WTC11 (cell line): ENCODE measurements at regions not wholly inside any gene's neighbourhood (a gene's known extent, or its start where the extent isn't known, plus 50 kb on each side); places are given as distances from the start of the nearest gene placed in this dataset.

Source experiments
- ATAC-seq: fragments of 200-7000 bp; cut with Tn5 transposase; 2 replicates; pipeline ENCODE4 v1.10.0; 2021; ENCODE audit warnings: mild to moderate bottlenecking, moderate library complexity
- CTCF ChIA-PET: fragments of 300-600 bp; sonication (Branson Sonifier 250); formaldehyde crosslinking; loops from one replicate; lab custom pipeline; 2021; ENCODE audit warnings: antibody characterized with exemption; lab: Charles Lee
- POLR2A ChIA-PET: fragments of 350-600 bp; sonication (Branson Sonifier 250); formaldehyde crosslinking; loops from one replicate; lab custom pipeline; 2021; ENCODE audit warnings: antibody characterized with exemption; lab: Charles Lee
- DNase-seq: peaks from one replicate; pipeline ENCODE4 v3.0.0; 2021; ENCODE audit warnings: low spot score
- H3K27ac Mint-ChIP-seq: 2 replicates; pipeline ENCODE4 v1.8.0; 2021; ENCODE audit warnings: mixed read lengths
- H3K27me3 Mint-ChIP-seq: 2 replicates; pipeline ENCODE4 v1.8.0; 2021; ENCODE audit warnings: low read depth, mild to moderate bottlenecking, moderate library complexity, mixed read lengths
- H3K36me3 Mint-ChIP-seq: 2 replicates; pipeline ENCODE4 v1.8.0; 2021; ENCODE audit warnings: mixed read lengths
- H3K4me1 Mint-ChIP-seq: 2 replicates; pipeline ENCODE4 v1.8.0; 2022; ENCODE audit warnings: mixed read lengths
- H3K4me3 Mint-ChIP-seq: 2 replicates; pipeline ENCODE4 v1.8.0; 2021; ENCODE audit warnings: mild to moderate bottlenecking, moderate library complexity, mixed read lengths
- H3K9me3 Mint-ChIP-seq: 2 replicates; pipeline ENCODE4 v1.8.0; 2021; ENCODE audit warnings: mixed read lengths
- ATF6 ChIP-seq: sonication (generic); formaldehyde crosslinking; IDR thresholded peaks from 2 replicates; pipeline ENCODE4 v1.8.1; 2023; ENCODE audit warnings: mild to moderate bottlenecking, missing genetic modification reagents
- FOXP1 ChIP-seq: sonication (generic); formaldehyde crosslinking; IDR thresholded peaks from 2 replicates; pipeline ENCODE4 v1.8.0; 2022; ENCODE audit warnings: missing genetic modification reagents, mild to moderate bottlenecking, moderate library complexity, borderline replicate concordance
- PRDM15 ChIP-seq: sonication (generic); formaldehyde crosslinking; IDR thresholded peaks from 2 replicates; pipeline ENCODE4 v1.8.0; 2022; ENCODE audit warnings: missing genetic modification reagents
- RELA ChIP-seq: sonication (generic); formaldehyde crosslinking; IDR thresholded peaks from 2 replicates; pipeline ENCODE4 v1.8.1; 2022; ENCODE audit warnings: missing genetic modification reagents, mild to moderate bottlenecking, borderline replicate concordance
- SMAD4 ChIP-seq: sonication (generic); formaldehyde crosslinking; IDR thresholded peaks from 2 replicates; pipeline ENCODE4 v1.8.0; 2022; ENCODE audit warnings: mild to moderate bottlenecking, missing genetic modification reagents
- TEAD1 ChIP-seq: sonication (generic); formaldehyde crosslinking; IDR thresholded peaks from 2 replicates; pipeline ENCODE4 v1.8.0; 2022; ENCODE audit warnings: mild to moderate bottlenecking, missing genetic modification reagents
- ZNF219 ChIP-seq: sonication (generic); formaldehyde crosslinking; IDR thresholded peaks from 2 replicates; pipeline ENCODE4 v1.8.0; 2023; ENCODE audit warnings: missing genetic modification reagents, mild to moderate bottlenecking, borderline replicate concordance
- ZNF232 ChIP-seq: sonication (generic); formaldehyde crosslinking; IDR thresholded peaks from 2 replicates; pipeline ENCODE4 v1.8.0; 2022; ENCODE audit warnings: mild to moderate bottlenecking, missing genetic modification reagents
- ZNF671 ChIP-seq: fragments of 250-450 bp; sonication (Bioruptor Pico); IDR thresholded peaks from 2 replicates; pipeline ENCODE4 v1.8.0; 2021; ENCODE audit warnings: mild to moderate bottlenecking
- TF ChIP-seq, protein P1 (sequence below): sonication (generic); formaldehyde crosslinking; IDR thresholded peaks from 2 replicates; pipeline ENCODE4 v1.8.1; 2023; ENCODE audit warnings: mild to moderate bottlenecking, missing genetic modification reagents
- TF ChIP-seq, protein P2 (sequence below): sonication (generic); formaldehyde crosslinking; IDR thresholded peaks from 2 replicates; pipeline ENCODE4 v1.8.0; 2023; ENCODE audit warnings: mild to moderate bottlenecking, missing genetic modification reagents
- TF ChIP-seq, protein P3 (sequence below): sonication (generic); formaldehyde crosslinking; conservative IDR thresholded peaks from 2 replicates; pipeline ENCODE4 v1.8.1; 2022; ENCODE audit warnings: mild to moderate bottlenecking, missing genetic modification reagents

DNA sequence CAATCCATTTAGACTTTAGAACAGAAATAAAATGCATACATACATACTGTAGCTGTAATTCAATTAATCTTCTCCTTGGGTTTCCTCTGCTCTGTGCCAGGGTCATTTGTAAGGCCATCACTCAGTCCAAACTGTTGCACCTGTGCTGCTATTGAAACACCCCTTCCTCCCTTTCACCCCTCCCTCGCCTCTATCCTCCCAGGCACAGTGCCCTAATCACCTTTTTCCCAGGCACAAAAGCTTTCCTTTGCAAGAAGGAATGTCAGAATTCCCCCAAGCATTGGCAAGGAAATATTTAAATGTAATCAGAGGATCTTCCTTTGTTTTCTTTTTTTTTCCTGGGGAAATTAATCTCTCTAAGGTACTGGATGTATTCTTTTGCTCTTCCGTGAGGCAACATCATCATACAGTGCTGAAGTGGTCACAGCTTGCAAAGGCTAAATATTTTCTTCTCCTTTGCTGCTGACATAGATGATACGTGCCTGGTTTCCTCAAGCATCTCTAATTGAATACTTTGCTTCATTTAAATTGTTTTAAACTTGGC is 339.3 kb upstream of the NR5A2 start (continued):
- TF ChIP-seq FOXP1 = no peak
- TF ChIP-seq, all 79 proteins: peak for 0

- peaks cover 52% of the 10 kb centered on the region for H3K4me1 Mint-ChIP-seq
- ChIA-PET POLR2A (interaction anchor here (1.0 kb wide), 1 partner anchor 485 kb away, joined by 4 read pairs; no protein-coding TSS in a partner anchor), CTCF (interaction anchor here (0.5 to 1.4 kb wide), 3 partner anchors 191 to 346 kb away, joined by 3 to 5 read pairs (median 3); no protein-coding TSS in a partner anchor)
- no peaks in the 10 kb centered on the region for H3K27me3 Mint-ChIP-seq
- TF ChIP-seq ZNF232 (CRISPR knock-in tag) = no peak
- no peak for TF ChIP-seq SMAD4 (CRISPR knock-in tag)
- TF ChIP-seq ZNF219 = no peak
- TF ChIP-seq ATF6 (CRISPR knock-in tag) = no peak
- TF ChIP-seq PRDM15 (CRISPR knock-in tag) = no peak
- TF ChIP-seq, protein P1, sequence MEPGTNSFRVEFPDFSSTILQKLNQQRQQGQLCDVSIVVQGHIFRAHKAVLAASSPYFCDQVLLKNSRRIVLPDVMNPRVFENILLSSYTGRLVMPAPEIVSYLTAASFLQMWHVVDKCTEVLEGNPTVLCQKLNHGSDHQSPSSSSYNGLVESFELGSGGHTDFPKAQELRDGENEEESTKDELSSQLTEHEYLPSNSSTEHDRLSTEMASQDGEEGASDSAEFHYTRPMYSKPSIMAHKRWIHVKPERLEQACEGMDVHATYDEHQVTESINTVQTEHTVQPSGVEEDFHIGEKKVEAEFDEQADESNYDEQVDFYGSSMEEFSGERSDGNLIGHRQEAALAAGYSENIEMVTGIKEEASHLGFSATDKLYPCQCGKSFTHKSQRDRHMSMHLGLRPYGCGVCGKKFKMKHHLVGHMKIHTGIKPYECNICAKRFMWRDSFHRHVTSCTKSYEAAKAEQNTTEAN (CRISPR knock-in tag) = no peak
- TF ChIP-seq TEAD1 (CRISPR knock-in tag) = no peak
- TF ChIP-seq, protein P2, sequence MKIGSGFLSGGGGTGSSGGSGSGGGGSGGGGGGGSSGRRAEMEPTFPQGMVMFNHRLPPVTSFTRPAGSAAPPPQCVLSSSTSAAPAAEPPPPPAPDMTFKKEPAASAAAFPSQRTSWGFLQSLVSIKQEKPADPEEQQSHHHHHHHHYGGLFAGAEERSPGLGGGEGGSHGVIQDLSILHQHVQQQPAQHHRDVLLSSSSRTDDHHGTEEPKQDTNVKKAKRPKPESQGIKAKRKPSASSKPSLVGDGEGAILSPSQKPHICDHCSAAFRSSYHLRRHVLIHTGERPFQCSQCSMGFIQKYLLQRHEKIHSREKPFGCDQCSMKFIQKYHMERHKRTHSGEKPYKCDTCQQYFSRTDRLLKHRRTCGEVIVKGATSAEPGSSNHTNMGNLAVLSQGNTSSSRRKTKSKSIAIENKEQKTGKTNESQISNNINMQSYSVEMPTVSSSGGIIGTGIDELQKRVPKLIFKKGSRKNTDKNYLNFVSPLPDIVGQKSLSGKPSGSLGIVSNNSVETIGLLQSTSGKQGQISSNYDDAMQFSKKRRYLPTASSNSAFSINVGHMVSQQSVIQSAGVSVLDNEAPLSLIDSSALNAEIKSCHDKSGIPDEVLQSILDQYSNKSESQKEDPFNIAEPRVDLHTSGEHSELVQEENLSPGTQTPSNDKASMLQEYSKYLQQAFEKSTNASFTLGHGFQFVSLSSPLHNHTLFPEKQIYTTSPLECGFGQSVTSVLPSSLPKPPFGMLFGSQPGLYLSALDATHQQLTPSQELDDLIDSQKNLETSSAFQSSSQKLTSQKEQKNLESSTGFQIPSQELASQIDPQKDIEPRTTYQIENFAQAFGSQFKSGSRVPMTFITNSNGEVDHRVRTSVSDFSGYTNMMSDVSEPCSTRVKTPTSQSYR (CRISPR knock-in tag) = no peak
- TF ChIP-seq, protein P3, sequence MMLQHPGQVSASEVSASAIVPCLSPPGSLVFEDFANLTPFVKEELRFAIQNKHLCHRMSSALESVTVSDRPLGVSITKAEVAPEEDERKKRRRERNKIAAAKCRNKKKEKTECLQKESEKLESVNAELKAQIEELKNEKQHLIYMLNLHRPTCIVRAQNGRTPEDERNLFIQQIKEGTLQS (CRISPR knock-in tag) = no peak
- no peak for TF ChIP-seq ZNF671 (CRISPR knock-in tag)
- ATAC-seq (no peak), DNase-seq (no peak)
- H3K27ac Mint-ChIP-seq = no peak overlapping the region
- no peaks in the 10 kb centered on the region for H3K9me3 Mint-ChIP-seq
- H3K4me3 Mint-ChIP-seq = no peak overlapping the region
- no peaks in the 10 kb centered on the region for H3K36me3 Mint-ChIP-seq
Measured at GRCh38 chr1:199688774-199689173, 338.7 kb upstream of the NR5A2 start.

DNA sequence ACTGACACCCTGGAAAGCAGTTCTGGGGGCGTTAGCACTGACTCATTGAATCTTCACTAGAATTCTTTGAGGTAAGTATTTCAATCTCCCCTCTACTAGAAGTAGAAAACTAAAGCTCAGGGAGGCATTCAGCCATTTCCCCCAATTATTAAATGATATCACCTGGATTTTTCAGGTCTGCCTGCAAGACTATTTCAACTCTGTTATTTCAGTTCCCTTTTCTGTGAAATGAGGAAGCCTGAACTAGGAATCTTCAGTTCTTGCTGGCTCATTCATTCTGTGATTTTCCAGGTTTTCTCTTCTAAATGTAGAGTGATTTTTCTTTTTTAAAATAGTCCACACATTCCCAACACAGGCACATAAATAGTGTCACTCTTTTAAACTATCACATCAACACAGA is 337.0 kb upstream of the NR5A2 start:
- no peaks in the 10 kb centered on the region for H3K27me3 Mint-ChIP-seq
- TF ChIP-seq ZNF232 (CRISPR knock-in tag) (no peak), RELA (CRISPR knock-in tag) (no peak)
- no peak overlapping the region for H3K4me3 Mint-ChIP-seq
- no peak overlapping the region for H3K27ac Mint-ChIP-seq
- no peak for ATAC-seq
- CTCF ChIA-PET = no interaction called here
- H3K9me3 Mint-ChIP-seq = no peaks in the 10 kb centered on the region
- POLR2A ChIA-PET = no interaction called here
- DNase-seq = no peak
- H3K36me3 Mint-ChIP-seq = no peaks in the 10 kb centered on the region
- peaks cover 49% of the 10 kb centered on the region for H3K4me1 Mint-ChIP-seq
